Right cardiac atrium (tissue), 5 donors: ENCODE measurements at regions not wholly inside any gene's neighbourhood (a gene's known extent, or its start where the extent isn't known, plus 50 kb on each side); places are given as distances from the start of the nearest gene placed in this dataset.

Source experiments
- ATAC-seq, 2 donors: fragments of 200-7000 bp; cut with Tn5 transposase; one replicate each; pipeline versions ENCODE4 v1.8.0 to v1.9.1; 2020; ENCODE audit warnings: moderate library complexity in 2 of 2, mild to moderate bottlenecking in 1 of 2
- DNase-seq, 3 donors: peaks; one replicate each; pipeline ENCODE4 v3.0.0-alpha.2; 2020
- H3K27ac ChIP-seq: one replicate; pipeline ENCODE4 v1.5.1; 2013; ENCODE audit warnings: mild to moderate bottlenecking, low read length, control low read depth, moderate library complexity
- H3K27me3 ChIP-seq: one replicate; pipeline ENCODE4 v1.6.1; 2013; ENCODE audit not compliant: control insufficient read depth, insufficient read depth
- H3K4me1 ChIP-seq: one replicate; pipeline ENCODE4 v1.6.1; 2013; ENCODE audit warnings: low read length; ENCODE audit not compliant: control insufficient read depth, insufficient read depth
- H3K4me3 ChIP-seq: one replicate; pipeline ENCODE4 v1.5.1; 2013; ENCODE audit warnings: low read length, control low read depth
- H3K9me3 ChIP-seq: one replicate; pipeline ENCODE4 v1.6.1; 2013; ENCODE audit warnings: low read length; ENCODE audit not compliant: control insufficient read depth
- WGBS: extraction: QIAGEN DNeasy Blood & Tissue Kit; methylation state at CpG from one replicate; pipeline ENCODE4 v1.1.7; 2013; 5-methylcytosine and 5-hydroxymethylcytosine counted together
- intact Hi-C, 4 donors: fragments of 100-400 bp; cut with DNase I; formaldehyde crosslinking; loops; one replicate each; pipeline versions ENCODE4 v1.11.0 to v1.14.0; 2022 to 2023
- donor health status: healthy with polysubstance abuse.
- donor health status: DM: no; HTN: yes; CAD: no.
- donor health status: DM: no; HTN: no; CAD: no.
- donor health status: DM: no; HTN: yes; CAD: no; lungs with severe emphysema.
- donor health status: DM: yes; HTN: yes; CAD: no.

- Histone ChIP-seq H3K27me3 (no peaks in the 10 kb centered on the region), H3K4me1 (no peaks in the 10 kb centered on the region), H3K27ac (no peak overlapping the region), H3K4me3 (no peak overlapping the region), H3K9me3 (no peaks in the 10 kb centered on the region)
- intact Hi-C loops, result no loop called here
- DNase-seq (no peak), ATAC-seq (peak in 1 of 2 donors; percentile 79)
- WGBS, result 50% methylated on average over 2 of the region's 2 CpGs
Observed at GRCh38 chr1:101086783-101087182, 61.2 kb upstream of the DPH5 start.

- intact Hi-C loops, result no loop called here
- WGBS, result 86% methylated on average over 8 of the region's 8 CpGs
- DNase-seq, result peak in 1 of 3 donors; percentile 16
Observed at GRCh38 chr1:101081496-101082488, 56.2 kb upstream of the DPH5 start.

GRCh38 chr1:101080859-101081258, 55.3 kb upstream of the DPH5 start:
- DNase-seq (no peak), ATAC-seq (no peak)
- Histone ChIP-seq H3K9me3 (no peaks in the 10 kb centered on the region), H3K27ac (no peak overlapping the region), H3K27me3 (no peaks in the 10 kb centered on the region), H3K4me1 (no peaks in the 10 kb centered on the region), H3K4me3 (no peak overlapping the region)
- WGBS, result 96% methylated on average over 3 of the region's 3 CpGs
- intact Hi-C loops, result no loop called here

More at GRCh38 chr1:101081496-101082488, 56.2 kb upstream of the DPH5 start:
- Histone ChIP-seq H3K4me1 (no peaks in the 10 kb centered on the region), H3K4me3 (no peak overlapping the region), H3K27ac (no peak overlapping the region), H3K27me3 (no peaks in the 10 kb centered on the region), H3K9me3 (no peaks in the 10 kb centered on the region)
- peak in 1 of 2 donors; percentile 78 for ATAC-seq

- 70% methylated on average over 4 of the region's 4 CpGs for WGBS
- Histone ChIP-seq H3K27ac (no peak overlapping the region), H3K27me3 (no peaks in the 10 kb centered on the region), H3K9me3 (no peaks in the 10 kb centered on the region), H3K4me1 (no peaks in the 10 kb centered on the region), H3K4me3 (no peak overlapping the region)
- DNase-seq (no peak), ATAC-seq (no peak)
- intact Hi-C loops, result no loop called here
Observed at GRCh38 chr1:101079341-101079740, 53.8 kb upstream of the DPH5 start.

- Histone ChIP-seq H3K9me3 (no peaks in the 10 kb centered on the region), H3K4me3 (no peak overlapping the region), H3K27ac (no peak overlapping the region), H3K4me1 (no peaks in the 10 kb centered on the region), H3K27me3 (no peaks in the 10 kb centered on the region)
- 96% methylated on average over 4 of the region's 4 CpGs for WGBS
- no peak for DNase-seq
- no peak for ATAC-seq
- intact Hi-C loops, result no loop called here
Observed at GRCh38 chr1:101077849-101078248, 52.3 kb upstream of the DPH5 start.

- ATAC-seq (no peak), DNase-seq (no peak)
- Histone ChIP-seq H3K27me3 (no peaks in the 10 kb centered on the region), H3K9me3 (no peaks in the 10 kb centered on the region), H3K4me3 (no peak overlapping the region), H3K27ac (no peak overlapping the region), H3K4me1 (no peaks in the 10 kb centered on the region)
- WGBS, result over 99% methylated on average over 2 of the region's 2 CpGs
- intact Hi-C loops, result no loop called here
Observed at GRCh38 chr1:101075926-101076325, 50.3 kb upstream of the DPH5 start.
